GM21390 (cell line): ENCODE measurements at regions not wholly inside any gene's neighbourhood (a gene's known extent, or its start where the extent isn't known, plus 50 kb on each side); places are given as distances from the start of the nearest gene placed in this dataset.
"Not testable (repeated sequence)": the region's sequence is repeated elsewhere in the genome, so short reads cannot be mapped to it uniquely, and the experiment has no call there.

Source experiments
- ATAC-seq: cut with Tn5 transposase; IDR thresholded peaks from one replicate; pipeline ENCODE4 v1.9.1; 2021; ENCODE audit not compliant: unreplicated experiment

- ATAC-seq: no peak
These were observed 106.8 kb upstream of the MARCKS start for GRCh38 chr6:113750151-113750855.

GRCh38 chr6:113754291-113754690 lies 102.9 kb upstream of the MARCKS start:
- ATAC-seq: no peak

GRCh38 chr6:113755449-113756289 lies 101.5 kb upstream of the MARCKS start:
- ATAC-seq: peak; percentile 72

GRCh38 chr6:113756290-113756665 lies 100.9 kb upstream of the MARCKS start:
- no peak for ATAC-seq

GRCh38 chr6:113758214-113758613 lies 98.9 kb upstream of the MARCKS start:
- no peak for ATAC-seq

GRCh38 chr6:113758826-113759574 lies 98.1 kb upstream of the MARCKS start:
- ATAC-seq: peak; percentile 29

GRCh38 chr6:113762641-113763040 lies 94.5 kb upstream of the MARCKS start:
- no peak for ATAC-seq

- peak; percentile 6 for ATAC-seq
These were observed 93.8 kb upstream of the MARCKS start for GRCh38 chr6:113763311-113763766.

- ATAC-seq: peak; percentile 75
These were observed 93.3 kb upstream of the MARCKS start for GRCh38 chr6:113763876-113764275.

GRCh38 chr6:113765909-113766308 lies 91.2 kb upstream of the MARCKS start:
- no peak for ATAC-seq

GRCh38 chr6:113767985-113768384 lies 89.2 kb upstream of the MARCKS start:
- no peak for ATAC-seq

- no peak for ATAC-seq
These were observed 84.2 kb upstream of the MARCKS start for GRCh38 chr6:113772961-113773360.

- no peak for ATAC-seq
These were observed 82.9 kb upstream of the MARCKS start for GRCh38 chr6:113774127-113774825.

- ATAC-seq: no peak
These were observed 80.1 kb upstream of the MARCKS start for GRCh38 chr6:113776998-113777397.

- ATAC-seq: no peak
These were observed 79.5 kb upstream of the MARCKS start for GRCh38 chr6:113777601-113778000.

GRCh38 chr6:113779656-113780055 lies 77.5 kb upstream of the MARCKS start:
- no peak for ATAC-seq

GRCh38 chr6:113782636-113783035 lies 74.5 kb upstream of the MARCKS start:
- ATAC-seq: no peak

GRCh38 chr6:113786168-113786567 lies 71.0 kb upstream of the MARCKS start:
- no peak for ATAC-seq

GRCh38 chr6:113788586-113788985 lies 68.6 kb upstream of the MARCKS start:
- no peak for ATAC-seq

- not testable (repeated sequence) for ATAC-seq
These were observed 65.9 kb upstream of the MARCKS start for GRCh38 chr6:113791225-113791624.

- ATAC-seq: not testable (repeated sequence)
These were observed 61.8 kb upstream of the MARCKS start for GRCh38 chr6:113795371-113795770.
